ENCODE measurements at regions not wholly inside any gene's neighbourhood (a gene's known extent, or its start where the extent isn't known, plus 50 kb on each side); places are given as distances from the start of the nearest gene placed in this dataset.

DNA sequence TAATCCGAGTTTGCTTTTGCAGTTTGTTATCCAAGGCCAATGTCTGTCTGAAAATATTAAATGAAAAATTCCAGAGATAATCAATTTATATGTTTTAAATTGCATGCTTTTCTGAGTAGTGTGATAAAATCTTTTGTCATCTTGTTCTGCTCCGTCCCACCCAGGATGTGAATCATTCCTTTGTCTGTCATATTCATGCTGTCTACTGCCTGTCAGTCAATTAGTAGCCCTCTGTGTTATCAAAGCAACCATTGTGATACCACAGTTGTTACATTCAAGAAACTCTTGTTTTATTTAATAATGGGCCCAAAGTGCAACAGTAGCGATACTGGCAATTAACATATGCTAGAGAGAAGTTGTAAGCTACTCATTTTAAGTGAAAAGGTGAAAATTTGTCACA, 819.3 kb downstream of the BRINP3 start:
- ATAC-seq, result no peak
- Histone ChIP-seq H3K4me1 (no peaks in the 10 kb centered on the region), H3K36me3 (no peaks in the 10 kb centered on the region), H3K9me3 (no peaks in the 10 kb centered on the region), H3K27me3 (no peaks in the 10 kb centered on the region), H3K27ac (no peak overlapping the region), H3K4me3 (no peak overlapping the region)
- no peak for DNase-seq
- intact Hi-C loops (cut with DNase I), result no loop called here
- TF ChIP-seq POLR2A (IDR thresholded peaks at IDR 0.05), result no peak
- TF ChIP-seq, protein P1, sequence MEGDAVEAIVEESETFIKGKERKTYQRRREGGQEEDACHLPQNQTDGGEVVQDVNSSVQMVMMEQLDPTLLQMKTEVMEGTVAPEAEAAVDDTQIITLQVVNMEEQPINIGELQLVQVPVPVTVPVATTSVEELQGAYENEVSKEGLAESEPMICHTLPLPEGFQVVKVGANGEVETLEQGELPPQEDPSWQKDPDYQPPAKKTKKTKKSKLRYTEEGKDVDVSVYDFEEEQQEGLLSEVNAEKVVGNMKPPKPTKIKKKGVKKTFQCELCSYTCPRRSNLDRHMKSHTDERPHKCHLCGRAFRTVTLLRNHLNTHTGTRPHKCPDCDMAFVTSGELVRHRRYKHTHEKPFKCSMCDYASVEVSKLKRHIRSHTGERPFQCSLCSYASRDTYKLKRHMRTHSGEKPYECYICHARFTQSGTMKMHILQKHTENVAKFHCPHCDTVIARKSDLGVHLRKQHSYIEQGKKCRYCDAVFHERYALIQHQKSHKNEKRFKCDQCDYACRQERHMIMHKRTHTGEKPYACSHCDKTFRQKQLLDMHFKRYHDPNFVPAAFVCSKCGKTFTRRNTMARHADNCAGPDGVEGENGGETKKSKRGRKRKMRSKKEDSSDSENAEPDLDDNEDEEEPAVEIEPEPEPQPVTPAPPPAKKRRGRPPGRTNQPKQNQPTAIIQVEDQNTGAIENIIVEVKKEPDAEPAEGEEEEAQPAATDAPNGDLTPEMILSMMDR (IDR thresholded peaks at IDR 0.05), result no peak
- WGBS (ENCODE audit: insufficient coverage, low coverage, low lambda C conversion rate, missing lambda C conversion rate), result 42% methylated on average over 3 of the region's 3 CpGs

DNA sequence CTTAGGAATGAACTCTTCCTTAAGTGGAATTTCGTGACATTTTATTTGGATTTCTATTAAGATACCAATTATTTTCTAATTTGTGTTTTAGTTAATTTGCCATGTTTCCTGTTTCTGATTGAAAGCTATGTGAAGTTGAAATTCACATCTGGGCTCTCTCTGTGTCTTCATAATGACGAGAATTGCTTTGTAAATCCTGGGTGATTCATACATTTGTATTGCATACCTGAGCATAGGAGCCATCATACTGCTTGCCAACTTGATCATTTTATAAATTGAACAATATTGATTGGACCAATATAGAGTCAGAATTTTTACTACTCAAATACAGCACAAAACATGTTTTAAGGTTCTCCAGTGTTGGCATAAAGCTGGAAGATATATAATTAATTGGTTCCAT, 817.9 kb downstream of the BRINP3 start:
- Histone ChIP-seq H3K4me1 (no peaks in the 10 kb centered on the region), H3K36me3 (no peaks in the 10 kb centered on the region), H3K27ac (no peak overlapping the region), H3K27me3 (no peaks in the 10 kb centered on the region), H3K9me3 (no peaks in the 10 kb centered on the region), H3K4me3 (no peak overlapping the region)
- no peak for ATAC-seq
- no peak for DNase-seq
- TF ChIP-seq POLR2A (IDR thresholded peaks at IDR 0.05), result no peak
- TF ChIP-seq, protein P1 (IDR thresholded peaks at IDR 0.05), result no peak
- intact Hi-C loops (cut with DNase I), result no loop called here
- WGBS (ENCODE audit: insufficient coverage, low coverage, low lambda C conversion rate, missing lambda C conversion rate), result 26% methylated on average over 2 of the region's 2 CpGs

DNA sequence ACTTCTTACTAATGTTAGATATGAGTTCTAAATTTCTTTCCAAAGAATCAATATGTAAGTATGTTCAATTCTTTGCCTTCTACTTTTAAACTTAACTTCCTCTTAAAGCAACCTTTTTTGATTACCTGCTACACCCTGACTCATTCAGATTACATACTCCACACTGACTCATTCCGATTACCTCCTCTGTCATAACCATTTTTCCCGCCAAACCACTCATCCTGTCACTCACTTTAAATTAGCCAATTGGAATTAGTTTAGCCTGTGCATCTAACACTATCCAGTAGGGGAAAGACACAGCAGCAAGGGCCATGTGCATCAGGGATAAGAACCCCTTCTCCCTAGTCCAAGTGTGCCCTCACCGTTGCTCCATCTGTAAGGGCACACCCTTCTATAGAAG, 815.5 kb downstream of the BRINP3 start:
- TF ChIP-seq, protein P1 (IDR thresholded peaks at IDR 0.05), result no peak
- no peak for TF ChIP-seq POLR2A (IDR thresholded peaks at IDR 0.05)
- H3K27me3 ChIP-seq, result no peaks in the 10 kb centered on the region
- ATAC-seq (no peak), DNase-seq (no peak)
- no peak overlapping the region for H3K4me3 ChIP-seq
- H3K9me3 ChIP-seq, result no peaks in the 10 kb centered on the region
- H3K4me1 ChIP-seq, result no peaks in the 10 kb centered on the region
- 67% methylated on average over 3 of the region's 3 CpGs for WGBS (ENCODE audit: insufficient coverage, low coverage, low lambda C conversion rate, missing lambda C conversion rate)
- no peaks in the 10 kb centered on the region for H3K36me3 ChIP-seq
- H3K27ac ChIP-seq, result no peak overlapping the region
- intact Hi-C loops (cut with DNase I), result no loop called here

DNA sequence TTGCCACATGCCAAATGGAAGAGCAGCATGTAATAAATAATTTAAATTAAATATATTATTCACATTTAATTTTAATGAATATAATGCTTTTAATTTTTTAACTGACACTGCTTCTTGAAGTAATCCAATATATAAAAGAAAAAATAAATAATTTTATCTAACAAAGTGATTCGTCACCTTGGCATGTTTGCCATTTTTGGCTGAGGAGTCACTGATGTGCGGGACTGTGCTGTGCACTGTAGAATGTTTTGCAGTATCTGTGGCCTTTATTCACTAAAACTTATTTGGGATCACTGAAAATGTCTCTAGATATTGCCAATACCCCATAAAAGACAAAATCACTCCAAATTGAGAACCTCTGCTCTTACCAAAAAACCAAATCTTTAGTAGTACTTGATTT, 807.8 kb downstream of the BRINP3 start:
- TF ChIP-seq, protein P1 (IDR thresholded peaks at IDR 0.05), result no peak
- no peak for TF ChIP-seq POLR2A (IDR thresholded peaks at IDR 0.05)
- Histone ChIP-seq H3K36me3 (no peaks in the 10 kb centered on the region), H3K4me3 (no peak overlapping the region), H3K9me3 (no peaks in the 10 kb centered on the region), H3K4me1 (no peaks in the 10 kb centered on the region), H3K27me3 (no peaks in the 10 kb centered on the region), H3K27ac (no peak overlapping the region)
- intact Hi-C loops (cut with DNase I), result no loop called here
- no peak for ATAC-seq
- DNase-seq, result no peak
- WGBS (ENCODE audit: insufficient coverage, low coverage, low lambda C conversion rate, missing lambda C conversion rate), result 68% methylated on average over 2 of the region's 2 CpGs

DNA sequence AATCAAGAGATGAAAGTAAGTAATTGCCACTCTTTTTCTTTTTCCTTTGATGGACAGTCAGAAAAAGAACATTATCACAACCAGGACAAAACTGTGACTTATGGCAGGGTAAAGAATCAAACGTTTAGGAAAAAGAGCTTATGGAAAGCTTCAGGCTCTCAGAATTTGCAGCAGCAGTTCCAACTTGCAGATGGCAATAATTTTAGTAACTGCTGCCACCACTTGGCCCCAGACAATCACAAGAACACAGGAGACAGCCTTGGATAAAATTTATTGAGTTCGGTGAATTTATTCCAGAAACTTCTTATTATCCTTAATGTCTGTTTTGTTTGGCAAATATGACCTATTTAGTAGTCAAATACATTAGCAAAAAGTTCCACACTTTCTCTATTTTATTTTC, 804.4 kb downstream of the BRINP3 start:
- Histone ChIP-seq H3K27ac (no peak overlapping the region), H3K27me3 (no peaks in the 10 kb centered on the region), H3K4me1 (no peaks in the 10 kb centered on the region), H3K36me3 (no peaks in the 10 kb centered on the region), H3K4me3 (no peak overlapping the region), H3K9me3 (no peaks in the 10 kb centered on the region)
- ATAC-seq, result no peak
- TF ChIP-seq, protein P1 (IDR thresholded peaks at IDR 0.05), result no peak
- TF ChIP-seq POLR2A (IDR thresholded peaks at IDR 0.05), result no peak
- 30% methylated on average over 2 of the region's 2 CpGs for WGBS (ENCODE audit: insufficient coverage, low coverage, low lambda C conversion rate, missing lambda C conversion rate)
- no peak for DNase-seq
- intact Hi-C loops (cut with DNase I), result no loop called here

Measured in right lobe of liver (tissue), 6 donors.